Psoas muscle (tissue), 7 donors: ENCODE measurements at regions not wholly inside any gene's neighbourhood (a gene's known extent, or its start where the extent isn't known, plus 50 kb on each side); places are given as distances from the start of the nearest gene placed in this dataset.

Experiments
- ATAC-seq, 4 donors: fragments of 200-7000 bp; cut with Tn5 transposase; one replicate each; pipeline ENCODE4 v1.9.1; 2020; ENCODE audit warnings: moderate library complexity in 3 of 4, mild to moderate bottlenecking in 2 of 4
- DNase-seq, 2 donors: peaks; one replicate each; pipeline ENCODE4 v3.0.0-alpha.2; 2020
- H3K27ac ChIP-seq: fragments of 200-600 bp; one replicate; pipeline ENCODE4 v1.8.0; 2022
- H3K27me3 ChIP-seq, 3 donors: fragments of 200-600 bp in 1 of 3; one replicate each; pipeline versions ENCODE4 v1.6.1 to v1.8.0; 2013 to 2022; ENCODE audit warnings: low read length in 2 of 3, mild to moderate bottlenecking in 2 of 3, moderate library complexity in 1 of 3; ENCODE audit not compliant: insufficient read depth in 3 of 3
- H3K36me3 ChIP-seq, 2 donors: fragments of 200-600 bp in 1 of 2; one replicate each; pipeline versions ENCODE4 v1.6.1 to v1.8.0; 2013 to 2022; ENCODE audit warnings: low read depth in 1 of 2, mild to moderate bottlenecking in 1 of 2, moderate library complexity in 1 of 2; ENCODE audit not compliant: insufficient read depth in 1 of 2
- H3K4me1 ChIP-seq: fragments of 200-600 bp; one replicate; pipeline ENCODE4 v1.8.0; 2022
- H3K4me3 ChIP-seq: fragments of 200-600 bp; one replicate; pipeline ENCODE4 v1.8.0; 2022; ENCODE audit warnings: mild to moderate bottlenecking
- H3K9me3 ChIP-seq: fragments of 200-600 bp; one replicate; pipeline ENCODE4 v1.8.0; 2022
- CTCF ChIP-seq: fragments of 200-600 bp; IDR thresholded peaks from one replicate; pipeline ENCODE4 v1.8.0; 2022; ENCODE audit warnings: antibody characterized with exemption
- WGBS, 3 donors: extraction: QIAGEN DNeasy Blood & Tissue Kit; methylation state at CpG; one replicate each; pipeline versions ENCODE4 v1.1.6 to v1.1.7; 2013; 5-methylcytosine and 5-hydroxymethylcytosine counted together
- intact Hi-C, 2 donors: fragments of 100-400 bp; cut with DNase I; formaldehyde crosslinking; loops; one replicate each; pipeline versions ENCODE4 v1.11.0 to v1.14.2; 2022
- donor health status: healthy with polysubstance abuse.
- donor health status: DM: no; HTN: no; CAD: no; lungs with moderate emphysema.
- donor health status: Bipolar disorder and iron deficiency.
- donor health status: healthy.
- donor health status: DM: yes; HTN: yes; CAD: no.
- donor health status: DM: no; HTN: no; CAD: no.
- donor health status: DM: yes; HTN: yes; CAD: no.

- Histone ChIP-seq H3K27ac (no peak overlapping the region), H3K27me3 (peaks cover 0 to 5% (median 0%) of the 10 kb centered on the region in 3 donors), H3K4me3 (no peak overlapping the region), H3K4me1 (peaks cover 5% of the 10 kb centered on the region), H3K36me3 (no peaks in the 10 kb centered on the region), H3K9me3 (no peaks in the 10 kb centered on the region)
- ATAC-seq = no peak
- 47 to 54% (median 53%) methylated on average over 3 of the region's 3 CpGs for WGBS, 3 donors
- TF ChIP-seq CTCF = no peak
- DNase-seq = no peak
- intact Hi-C loops = no loop called here
Measured at GRCh38 chrX:39194673-39195072, 393.4 kb downstream of the MID1IP1 start.

DNA sequence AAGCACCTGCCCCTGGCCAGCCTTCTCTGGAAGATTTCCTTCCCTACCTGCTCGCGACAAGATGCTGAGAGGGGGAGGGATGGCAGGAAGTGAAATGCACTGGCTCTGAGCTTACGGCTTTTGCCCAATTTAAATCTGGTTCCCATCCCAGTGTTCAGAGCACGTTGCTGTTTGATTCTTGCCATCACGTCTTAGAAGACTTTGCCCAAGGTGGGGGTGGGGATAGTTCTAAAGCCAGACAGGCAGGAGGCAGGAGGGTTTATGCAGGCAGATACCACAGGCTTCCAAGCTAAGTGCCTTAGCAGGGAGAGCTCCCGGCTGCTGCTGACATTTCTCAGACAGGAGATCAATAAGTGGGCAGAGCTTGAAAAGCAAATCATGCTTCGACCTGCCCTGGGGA lies 393.9 kb downstream of the MID1IP1 start:
- no peaks in the 10 kb centered on the region for H3K36me3 ChIP-seq
- no peak overlapping the region for H3K27ac ChIP-seq
- intact Hi-C loops = no loop called here
- WGBS, 3 donors = 13 to 43% (median 30%) methylated on average over 5 to 7 of the region's 7 CpGs
- TF ChIP-seq CTCF = no peak
- no peaks in the 10 kb centered on the region for H3K9me3 ChIP-seq
- DNase-seq (no peak), ATAC-seq (no peak)
- no peak overlapping the region for H3K4me3 ChIP-seq
- H3K4me1 ChIP-seq = peaks cover 5% of the 10 kb centered on the region
- peaks cover 0 to 5% (median 0%) of the 10 kb centered on the region in 3 donors for H3K27me3 ChIP-seq

- Histone ChIP-seq H3K4me1 (peaks cover 5% of the 10 kb centered on the region), H3K27me3 (peaks cover 0 to 5% (median 0%) of the 10 kb centered on the region in 3 donors), H3K9me3 (no peaks in the 10 kb centered on the region), H3K36me3 (no peaks in the 10 kb centered on the region), H3K27ac (peak overlapping the region; percentile 64), H3K4me3 (peak overlapping the region; percentile 20)
- no peak for DNase-seq
- 25 to 34% (median 32%) methylated on average over 10 of the region's 10 CpGs for WGBS, 3 donors
- peak; percentile 86 to 94 (median 92) for ATAC-seq
- no peak for TF ChIP-seq CTCF
- intact Hi-C loops = no loop called here
Measured at GRCh38 chrX:39196192-39197102, 395.2 kb downstream of the MID1IP1 start.

DNA sequence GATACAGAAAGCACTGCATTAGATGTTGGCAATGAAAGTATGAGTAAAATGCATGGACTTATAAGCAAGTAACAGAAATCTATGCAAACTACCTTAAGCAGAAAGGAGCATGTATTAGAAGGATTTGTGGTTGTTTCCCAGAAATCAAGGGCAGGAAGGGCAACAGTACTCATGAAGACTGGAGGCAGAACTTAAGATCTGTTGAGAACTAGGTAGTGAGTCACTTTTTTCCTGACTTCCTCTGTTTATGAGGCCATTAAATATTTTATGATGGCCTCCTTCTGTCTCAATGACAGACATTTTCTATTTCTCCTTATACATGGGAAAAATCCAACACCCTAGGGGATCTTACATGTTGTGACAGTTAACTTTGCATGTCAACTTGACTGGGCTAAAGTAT lies 398.2 kb downstream of the MID1IP1 start:
- TF ChIP-seq CTCF = no peak
- ATAC-seq (no peak), DNase-seq (no peak)
- intact Hi-C loops = no loop called here
- no peak overlapping the region for H3K4me3 ChIP-seq
- H3K27me3 ChIP-seq = peaks cover 0 to 3% (median 0%) of the 10 kb centered on the region in 3 donors
- H3K4me1 ChIP-seq = peaks cover 5% of the 10 kb centered on the region
- H3K9me3 ChIP-seq = no peaks in the 10 kb centered on the region
- no peaks in the 10 kb centered on the region for H3K36me3 ChIP-seq
- no peak overlapping the region for H3K27ac ChIP-seq
